GOT3 (cell line): ENCODE measurements at regions not wholly inside any gene's neighbourhood (a gene's known extent, or its start where the extent isn't known, plus 50 kb on each side); places are given as distances from the start of the nearest gene placed in this dataset.

Source experiments
- DNase-seq: peaks from one replicate; lab custom pipeline; 2025; ENCODE audit warnings: mixed read lengths; lab: John Stamatoyannopoulos, UW

DNA sequence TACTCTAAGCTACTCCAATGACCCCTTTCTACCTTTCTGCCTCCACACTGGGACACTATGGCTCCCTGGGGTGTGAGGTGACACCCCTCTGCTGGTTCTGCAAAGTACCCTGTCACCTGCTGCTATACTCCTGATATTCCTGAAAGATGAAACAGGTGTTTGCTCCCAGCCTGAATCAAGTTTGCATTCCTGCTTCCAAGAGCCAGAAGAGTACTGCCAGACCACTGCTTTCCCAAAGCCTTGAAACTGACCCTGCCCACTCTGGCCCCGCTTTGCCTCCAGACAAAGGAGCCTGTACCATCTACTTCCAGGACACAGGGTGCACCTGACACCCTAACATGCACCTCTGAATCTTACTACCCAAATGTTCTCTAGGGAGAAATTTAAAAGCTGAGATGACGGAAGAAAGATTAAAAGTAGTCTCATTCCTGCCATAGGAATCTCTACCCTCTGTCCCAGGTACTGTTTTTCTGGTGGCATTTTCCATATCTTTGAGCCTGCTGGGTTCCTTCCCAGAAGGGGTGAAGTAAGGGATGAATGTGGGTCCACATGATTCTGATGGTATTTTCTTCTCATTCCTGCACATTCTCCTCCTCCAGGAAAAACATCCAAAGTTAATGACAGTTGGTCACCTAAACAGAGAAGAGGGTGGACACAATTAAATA lies 70.3 kb upstream of the DUSP10 start:
- DNase-seq = no peak

DNA sequence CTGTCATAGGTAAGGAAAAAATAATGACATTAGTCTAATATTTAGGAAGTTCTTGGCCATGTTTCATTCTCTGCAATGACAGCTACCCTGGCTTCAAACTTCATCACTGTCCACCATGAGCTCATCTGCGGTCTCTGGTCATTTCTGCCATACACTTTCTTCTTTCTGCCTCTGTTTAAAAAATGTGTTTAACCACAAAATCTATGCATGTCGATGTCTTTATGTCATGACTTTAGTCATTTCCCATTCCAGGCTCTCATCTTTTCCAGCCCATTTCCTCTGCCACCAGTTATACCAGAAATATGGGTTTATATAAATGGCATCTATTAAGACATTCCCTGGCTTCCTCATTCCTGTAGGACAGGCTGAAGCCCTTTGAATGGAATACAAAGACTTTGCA lies 68.5 kb upstream of the DUSP10 start:
- no peak for DNase-seq

DNA sequence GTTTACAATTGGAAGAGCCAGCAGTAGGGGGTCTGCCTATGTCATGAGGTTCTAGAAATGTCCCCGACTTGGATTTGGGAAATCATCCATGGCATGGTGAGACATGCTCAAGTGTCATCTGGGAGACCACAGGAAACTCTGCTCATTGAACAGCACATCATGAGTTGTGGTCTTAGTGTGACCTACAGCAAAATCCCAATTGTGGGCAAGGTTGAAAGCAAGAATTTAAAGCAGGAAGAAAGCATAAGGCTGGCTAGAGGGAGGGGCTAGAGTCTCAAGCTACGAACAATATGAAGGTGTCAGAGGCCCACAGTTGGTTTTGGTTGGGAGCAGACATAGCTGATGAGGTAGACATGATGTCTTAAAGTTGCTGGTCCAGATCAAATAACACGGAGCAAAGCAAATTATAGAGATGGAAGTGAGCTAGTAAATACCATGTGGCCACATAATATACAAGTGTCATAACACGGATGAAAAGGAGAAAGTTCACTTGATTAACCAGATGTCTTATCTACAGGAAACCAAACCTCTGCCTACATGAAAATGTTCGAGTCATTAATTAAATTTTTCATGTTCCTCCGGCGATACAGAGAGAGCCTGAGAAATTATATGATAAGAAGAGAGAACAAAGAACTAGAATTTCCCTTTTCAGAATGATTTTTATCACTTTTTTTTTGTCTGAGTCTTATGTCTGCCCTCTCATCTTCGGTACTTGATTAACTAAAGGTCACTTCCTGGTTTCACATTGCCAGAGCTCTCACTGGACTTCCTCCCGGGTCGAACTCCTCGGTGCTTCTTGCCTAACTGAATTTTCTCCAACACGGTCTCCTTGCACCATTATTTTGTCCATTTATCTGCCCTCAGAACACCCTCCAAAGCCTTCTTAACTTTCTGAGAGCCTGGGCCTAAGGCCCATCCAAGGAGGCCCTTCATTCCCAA lies 67.5 kb upstream of the DUSP10 start:
- DNase-seq = no peak

DNA sequence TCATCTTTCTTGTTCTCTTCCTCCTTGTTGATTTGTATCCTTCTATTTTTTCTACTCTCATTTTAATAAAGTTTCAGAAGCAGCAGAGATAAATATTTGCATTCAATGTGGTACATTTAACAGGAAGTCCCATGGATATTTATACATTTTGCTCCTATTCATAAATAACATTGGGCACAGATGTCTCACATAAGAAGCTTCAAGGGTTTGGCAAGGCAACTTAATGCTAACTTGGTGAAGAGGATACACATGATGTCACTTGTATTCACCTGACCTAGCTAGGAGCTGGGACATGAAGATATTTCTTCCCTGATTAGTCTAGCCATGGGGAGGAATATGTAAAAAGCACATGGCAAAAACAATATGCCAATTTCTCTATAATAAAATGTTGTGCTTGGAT lies 65.1 kb upstream of the DUSP10 start:
- DNase-seq = no peak

DNA sequence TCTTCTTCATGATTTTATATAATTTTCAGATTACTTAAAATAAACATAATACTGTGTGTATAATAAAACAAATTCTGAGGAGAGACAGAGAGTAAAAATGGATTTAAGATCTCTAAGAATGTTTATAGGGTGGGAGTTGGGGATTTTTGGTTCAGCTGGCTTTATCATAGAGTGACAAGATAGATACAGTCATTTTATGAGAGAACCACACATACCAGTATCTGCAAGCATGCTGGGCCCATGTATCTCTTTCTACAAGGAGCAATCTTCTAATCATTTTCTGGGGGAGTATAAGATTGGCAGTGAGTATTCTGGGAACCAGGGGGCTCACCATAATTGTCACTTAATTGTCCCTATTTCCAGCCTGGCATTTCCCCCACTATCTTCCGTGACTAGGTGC lies 64.3 kb upstream of the DUSP10 start:
- DNase-seq = no peak

DNA sequence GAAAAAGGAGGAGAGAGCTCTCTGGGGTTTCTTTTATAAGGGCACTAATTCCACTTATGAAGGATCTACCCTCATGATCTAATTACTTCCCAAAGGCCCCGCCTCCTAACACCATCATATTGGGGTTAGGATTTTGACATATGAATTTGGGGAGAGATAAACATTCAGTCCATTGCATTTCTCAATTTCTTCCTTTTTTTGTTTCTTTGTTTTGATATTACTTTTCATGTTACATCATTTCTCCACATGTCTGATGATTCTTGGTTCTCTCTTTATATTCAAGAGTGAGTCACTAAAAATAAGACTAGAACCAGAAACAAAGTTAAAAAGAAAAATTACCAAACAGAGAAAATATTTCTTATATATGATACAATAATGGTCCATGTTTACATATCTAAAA lies 63.2 kb upstream of the DUSP10 start:
- no peak for DNase-seq

DNA sequence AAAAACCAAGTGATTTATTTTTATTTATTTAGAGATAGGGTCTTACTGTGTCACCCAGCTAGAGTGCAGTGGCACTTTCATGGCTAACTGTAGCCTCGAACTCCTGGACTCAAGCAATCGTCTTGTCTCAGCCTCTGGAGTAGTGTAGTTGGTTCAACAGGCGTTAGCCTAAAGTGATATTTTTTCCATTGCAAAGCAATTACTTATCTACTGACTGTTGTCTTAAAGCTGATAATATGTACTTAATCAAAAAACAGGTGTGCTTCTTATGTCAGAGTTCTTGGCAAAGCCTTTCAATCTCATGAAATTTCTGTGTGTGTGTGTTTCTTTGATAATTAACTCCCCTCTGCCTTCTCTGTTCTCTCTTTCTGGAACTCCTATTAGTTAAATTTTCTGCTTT lies 62.4 kb upstream of the DUSP10 start:
- DNase-seq = no peak

DNA sequence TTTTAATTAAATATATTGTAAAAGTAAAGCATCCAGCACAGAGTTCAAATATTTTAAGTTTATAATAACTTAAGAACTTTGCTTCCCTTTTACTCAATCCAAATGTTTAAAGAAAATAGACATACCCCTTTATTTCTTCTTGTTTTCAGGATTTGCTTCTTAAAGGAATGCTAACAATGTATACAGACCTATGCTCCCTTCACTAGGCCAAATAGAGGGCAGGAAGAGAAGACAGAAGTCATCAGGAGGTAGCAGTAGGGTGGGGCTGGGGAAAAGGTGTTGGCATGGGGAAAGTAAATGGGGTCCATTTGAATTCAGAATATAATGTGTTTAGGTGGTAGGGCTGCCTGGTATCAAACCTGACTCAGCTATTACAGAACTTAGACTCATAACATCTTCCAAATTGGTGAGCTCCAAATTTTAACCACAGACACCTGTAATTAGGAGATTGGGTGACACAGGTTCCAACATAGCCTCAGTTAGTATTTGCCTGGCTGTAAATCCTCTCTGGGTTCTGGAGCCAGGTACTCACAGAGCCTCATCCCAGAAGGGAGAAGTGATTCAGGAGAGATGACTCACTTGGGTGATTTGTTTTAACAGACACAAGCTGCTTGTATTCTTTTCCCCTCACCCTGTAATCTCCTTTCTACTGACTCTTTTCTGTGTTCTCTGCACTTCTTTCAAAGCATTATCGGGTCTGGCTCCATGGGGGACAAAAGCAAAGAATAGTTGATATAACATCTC lies 60.1 kb upstream of the DUSP10 start:
- no peak for DNase-seq

DNA sequence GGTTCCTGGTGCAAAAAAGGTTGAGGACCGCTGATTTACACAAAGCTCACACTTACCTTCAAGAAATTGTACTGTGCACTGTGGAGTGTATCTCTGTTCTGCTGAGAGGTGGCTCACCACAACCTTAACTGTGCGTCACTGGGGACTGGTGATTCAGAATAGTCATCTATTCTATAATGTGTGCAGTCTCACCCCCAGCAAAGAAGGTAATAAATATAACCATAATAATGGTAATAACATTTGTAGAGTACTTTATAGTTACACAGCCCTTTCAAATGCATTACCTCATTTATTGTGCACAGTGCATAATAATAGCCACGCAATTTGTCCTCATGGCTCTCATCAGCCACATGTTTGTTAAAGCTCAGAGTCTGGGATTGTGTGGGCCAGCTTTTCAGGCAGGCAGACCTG lies 59.4 kb upstream of the DUSP10 start:
- no peak for DNase-seq

DNA sequence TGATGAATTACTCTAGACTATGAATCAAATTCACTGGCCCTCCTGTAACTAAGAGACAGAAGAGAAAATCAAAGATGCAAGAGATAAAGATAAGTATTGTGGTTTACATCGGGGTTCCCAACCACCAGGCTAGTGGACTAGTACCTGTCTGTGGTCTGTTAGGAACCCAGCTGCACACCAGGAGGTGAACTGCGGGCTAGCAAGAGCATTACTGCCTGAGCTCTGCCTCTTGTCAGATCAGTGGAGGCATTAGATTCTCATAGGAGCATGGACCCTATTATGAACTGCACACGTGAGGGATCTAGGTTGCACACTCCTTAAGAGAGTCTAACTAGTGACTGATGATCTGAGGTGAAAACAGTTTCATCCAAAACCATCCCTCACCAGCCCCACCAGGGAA lies 58.9 kb upstream of the DUSP10 start:
- DNase-seq = no peak

DNA sequence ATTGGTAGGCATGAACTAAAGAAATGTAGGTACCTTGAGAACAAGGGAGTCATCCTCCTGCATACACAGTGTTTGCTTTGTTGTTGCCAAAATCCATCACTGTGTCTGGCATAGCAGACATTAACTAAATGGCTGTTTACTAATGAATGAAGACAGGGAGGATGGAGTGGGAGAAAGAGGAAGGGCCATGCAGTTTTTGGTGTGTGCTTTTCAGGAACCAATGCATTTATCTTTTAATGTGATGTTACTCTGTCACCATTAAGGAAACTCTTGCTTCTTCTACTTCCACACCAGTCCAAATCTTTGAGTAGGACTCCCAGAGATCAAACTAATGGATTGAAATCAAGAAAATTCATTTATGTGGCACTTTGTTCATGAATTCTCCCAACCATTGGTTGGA lies 55.6 kb upstream of the DUSP10 start:
- no peak for DNase-seq

DNA sequence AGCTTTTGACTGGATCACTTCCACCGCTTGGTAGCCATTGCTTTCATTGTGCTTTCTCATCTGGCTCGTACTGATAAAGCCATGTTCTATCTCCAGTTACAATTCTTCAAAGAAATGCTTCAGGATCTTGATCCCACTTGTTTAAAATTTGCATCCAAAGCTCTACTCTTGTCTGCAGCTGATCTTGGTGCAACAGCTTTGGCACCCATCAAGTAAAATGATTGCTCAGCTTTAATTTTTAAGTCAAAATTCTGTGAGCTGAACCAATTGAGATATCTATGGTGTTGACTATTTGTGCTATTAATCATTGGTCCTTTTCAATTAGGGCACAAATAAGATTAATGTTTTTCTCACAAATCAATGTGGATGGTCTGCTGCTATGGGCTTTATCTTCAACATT lies 54.8 kb upstream of the DUSP10 start:
- no peak for DNase-seq

DNA sequence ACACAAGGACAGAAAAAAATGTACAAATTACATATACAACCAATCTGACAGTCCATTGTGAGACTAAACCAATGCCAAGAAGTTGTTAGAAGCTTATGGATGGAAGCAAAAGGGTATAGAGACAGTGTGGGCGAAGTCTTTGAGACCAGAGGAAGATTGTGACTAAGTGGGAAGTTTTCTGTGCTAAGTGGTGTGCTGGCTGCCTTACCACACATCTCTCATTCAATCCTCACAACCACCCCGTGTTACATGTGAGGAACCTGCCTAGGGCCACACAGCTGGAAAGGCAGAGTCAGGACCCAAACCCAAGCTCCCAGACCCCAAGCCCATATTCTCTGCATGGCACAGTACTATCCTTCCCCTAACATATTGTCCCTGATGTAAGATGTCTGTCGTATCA lies 53.5 kb upstream of the DUSP10 start:
- no peak for DNase-seq

DNA sequence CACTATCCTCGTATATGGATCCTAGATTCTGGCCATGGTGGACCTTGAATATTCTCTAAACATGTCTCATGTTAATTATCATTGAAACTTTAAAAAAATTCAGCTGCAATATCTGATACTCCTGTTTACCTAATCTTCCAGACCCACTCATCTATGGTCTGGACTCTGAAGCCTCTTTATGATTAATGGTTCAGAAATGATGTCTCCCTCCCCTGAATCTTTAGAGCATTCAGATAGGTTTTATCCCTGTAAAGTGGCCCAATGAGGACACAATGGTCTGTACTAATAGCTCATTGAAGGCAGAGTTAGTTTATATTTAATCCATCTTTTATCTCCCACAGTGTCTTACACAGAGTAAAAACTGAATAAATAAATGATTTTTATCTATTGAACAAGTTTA lies 53.0 kb upstream of the DUSP10 start:
- no peak for DNase-seq

DNA sequence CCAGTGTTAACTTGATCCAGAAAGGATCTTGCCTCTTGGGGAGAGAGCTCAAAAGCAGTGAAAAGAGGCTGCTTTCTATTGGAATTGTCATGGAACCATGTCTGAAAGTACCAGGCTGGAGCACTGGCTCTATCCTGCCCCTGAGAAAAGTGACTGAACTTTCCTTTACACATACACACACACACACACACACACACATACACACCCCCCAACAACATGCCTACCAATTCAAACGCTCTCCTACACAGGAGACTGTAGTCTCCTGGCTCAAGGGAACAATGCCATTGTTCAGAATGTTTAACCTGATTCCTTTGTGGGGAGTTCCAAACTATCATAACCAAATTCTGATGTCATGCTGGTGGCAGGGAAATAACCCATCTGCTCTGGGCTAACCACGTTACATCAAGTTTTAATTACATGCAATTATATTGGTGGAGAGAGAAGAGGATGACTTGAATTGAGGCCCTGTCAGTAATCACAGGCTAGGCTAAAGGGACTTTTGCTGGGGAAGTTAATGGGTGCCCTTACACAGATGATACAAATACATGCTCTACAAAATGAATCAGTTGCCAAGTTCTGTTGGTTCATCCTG lies 52.3 kb upstream of the DUSP10 start:
- no peak for DNase-seq

DNA sequence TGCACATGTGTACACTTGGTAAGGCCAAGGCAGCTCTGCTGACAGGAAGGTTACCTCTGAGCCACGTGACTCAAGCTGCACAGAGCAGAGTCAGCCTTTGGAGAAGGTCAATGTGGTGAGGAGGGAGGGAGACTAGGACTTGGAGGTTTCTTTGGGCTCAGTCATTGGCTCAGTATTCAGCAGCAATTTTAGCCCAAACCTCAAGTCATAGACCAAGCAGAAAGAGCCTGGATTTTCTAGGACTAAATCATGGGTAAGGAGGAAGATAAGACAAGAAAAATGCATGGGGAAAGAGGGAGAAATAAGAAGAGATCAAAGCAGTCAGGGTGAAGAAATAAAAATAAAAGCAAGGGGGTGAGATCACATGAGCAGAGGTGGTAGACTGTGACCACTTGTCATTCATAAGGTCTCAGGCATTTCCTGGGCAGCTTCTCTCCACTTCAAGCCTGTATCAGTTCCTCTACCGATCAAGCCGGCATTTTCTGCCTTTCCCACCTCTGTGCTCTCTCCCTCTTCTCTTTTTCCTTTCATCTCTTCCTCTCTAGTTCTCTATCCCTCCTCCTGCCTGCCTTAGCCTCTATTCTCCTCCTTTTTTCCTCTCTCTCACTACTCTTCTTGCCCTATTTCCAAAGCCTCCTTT lies 51.7 kb upstream of the DUSP10 start:
- no peak for DNase-seq

DNA sequence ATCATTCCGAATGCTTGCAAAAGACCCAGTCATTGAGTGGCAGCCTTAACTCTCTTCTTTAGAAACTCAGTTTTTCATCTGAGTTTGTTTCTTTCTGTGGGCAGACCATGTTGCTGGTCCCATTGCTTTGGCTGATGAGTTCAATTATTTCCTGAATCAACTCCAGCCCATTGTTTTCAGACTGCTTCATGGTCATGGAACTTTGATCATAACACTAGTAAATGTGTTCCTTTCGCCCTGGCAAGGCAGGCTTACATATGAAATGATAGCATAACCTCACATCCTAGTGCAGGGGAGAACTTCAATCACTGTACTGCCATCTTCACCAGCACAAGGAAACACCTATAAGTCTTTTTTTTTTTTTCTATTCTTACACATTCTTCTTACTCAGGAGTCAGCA lies 50.0 kb upstream of the DUSP10 start:
- no peak for DNase-seq
